SK-N-MC (cell line): ENCODE measurements at regions not wholly inside any gene's neighbourhood (a gene's known extent, or its start where the extent isn't known, plus 50 kb on each side); places are given as distances from the start of the nearest gene placed in this dataset.
"Not testable (repeated sequence)": the region's sequence is repeated elsewhere in the genome, so short reads cannot be mapped to it uniquely, and the experiment has no call there.

ENCODE experiments used
- DNase-seq: peaks from one replicate; pipeline ENCODE4 v3.0.0-alpha.2; 2011; ENCODE audit warnings: low read depth, low spot score
- H3K27ac ChIP-seq: fragments of 200-600 bp; sonication (generic); 2 replicates; pipeline ENCODE4 v1.5.1; 2016; ENCODE audit warnings: mixed run types
- H3K36me3 ChIP-seq: fragments of 200-600 bp; sonication (generic); 2 replicates; pipeline ENCODE4 v1.6.1; 2017; ENCODE audit warnings: antibody characterized with exemption, low read length, mixed read lengths; ENCODE audit not compliant: insufficient read depth
- H3K4me3 ChIP-seq: fragments of 200-600 bp; sonication (generic); 2 replicates; pipeline ENCODE4 v1.5.1; 2016
- H3K9ac ChIP-seq: fragments of 200-600 bp; sonication (generic); 2 replicates; pipeline ENCODE4 v1.8.0; 2017; ENCODE audit warnings: mixed run types, mixed read lengths; ENCODE audit not compliant: insufficient read length
- H3K9me3 ChIP-seq: fragments of 200-600 bp; sonication (generic); 2 replicates; pipeline ENCODE4 v1.6.1; 2017; ENCODE audit warnings: low read depth, mild to moderate bottlenecking, antibody characterized with exemption, low read length, moderate library complexity, mixed read lengths
- EZH2 ChIP-seq: fragments of 200-600 bp; sonication (generic); IDR thresholded peaks from one replicate; pipeline ENCODE4 v1.6.1; 2017; ENCODE audit warnings: antibody characterized with exemption
- FOXP2 ChIP-seq: optimal IDR thresholded peaks from 2 replicates; pipeline ENCODE3; 2011; ENCODE audit warnings: mild to moderate bottlenecking, moderate library complexity; ENCODE audit not compliant: insufficient read depth; ENCODE audit errors: extremely low read length, control extremely low read depth
- POLR2AphosphoS5 ChIP-seq: IDR thresholded peaks from 2 replicates; pipeline ENCODE4 v1.6.1; 2012; ENCODE audit warnings: mild to moderate bottlenecking, low read depth, low read length, borderline replicate concordance

DNA sequence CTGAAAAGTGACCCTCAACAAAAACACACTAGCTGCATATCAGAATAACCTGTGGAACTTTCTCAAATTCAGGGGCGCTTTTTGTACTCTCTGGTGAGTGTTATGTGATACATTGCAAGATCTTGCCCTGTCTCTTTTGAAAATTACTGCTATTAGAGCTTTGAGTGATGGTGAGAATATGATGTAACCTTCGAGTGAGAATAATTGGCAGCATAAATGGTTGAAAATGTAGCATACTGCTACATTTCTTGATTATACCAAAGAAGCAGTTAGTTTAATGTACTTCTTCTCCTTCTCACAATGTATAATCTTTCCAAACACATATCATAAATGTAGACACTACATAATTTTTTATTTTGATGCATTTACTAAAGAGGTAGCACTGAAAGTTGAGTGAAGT is 882.9 kb downstream of the FSTL5 start:
- no peaks in the 10 kb centered on the region for H3K9me3 ChIP-seq
- no peak overlapping the region for H3K4me3 ChIP-seq
- TF ChIP-seq POLR2AphosphoS5: no peak
- TF ChIP-seq EZH2: no peak
- no peak for TF ChIP-seq FOXP2
- no peak for DNase-seq
- H3K9ac ChIP-seq: no peak overlapping the region
- no peak overlapping the region for H3K27ac ChIP-seq
- no peaks in the 10 kb centered on the region for H3K36me3 ChIP-seq

DNA sequence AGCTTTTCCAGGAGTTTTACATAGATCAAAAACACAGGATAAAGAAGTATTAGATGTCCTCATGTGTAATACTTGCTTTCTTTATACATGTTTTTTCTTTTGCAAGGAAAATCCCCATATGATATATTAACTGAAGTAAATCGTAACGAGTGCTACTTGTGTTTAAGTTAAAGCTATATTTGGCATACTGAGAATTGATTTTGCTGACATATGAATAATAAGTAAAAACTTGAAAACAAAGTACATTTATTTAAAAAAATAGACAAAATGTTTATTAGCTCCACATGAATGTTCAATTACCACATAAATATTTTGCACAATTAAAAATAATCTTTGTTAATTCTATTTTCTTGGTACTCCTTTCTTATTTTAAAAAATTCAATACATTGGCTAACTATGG is 884.7 kb downstream of the FSTL5 start:
- no peak for DNase-seq
- Histone ChIP-seq H3K36me3 (no peaks in the 10 kb centered on the region), H3K9me3 (no peaks in the 10 kb centered on the region), H3K4me3 (no peak overlapping the region), H3K9ac (no peak overlapping the region), H3K27ac (no peak overlapping the region)
- TF ChIP-seq POLR2AphosphoS5 (no peak), EZH2 (no peak), FOXP2 (no peak)

DNA sequence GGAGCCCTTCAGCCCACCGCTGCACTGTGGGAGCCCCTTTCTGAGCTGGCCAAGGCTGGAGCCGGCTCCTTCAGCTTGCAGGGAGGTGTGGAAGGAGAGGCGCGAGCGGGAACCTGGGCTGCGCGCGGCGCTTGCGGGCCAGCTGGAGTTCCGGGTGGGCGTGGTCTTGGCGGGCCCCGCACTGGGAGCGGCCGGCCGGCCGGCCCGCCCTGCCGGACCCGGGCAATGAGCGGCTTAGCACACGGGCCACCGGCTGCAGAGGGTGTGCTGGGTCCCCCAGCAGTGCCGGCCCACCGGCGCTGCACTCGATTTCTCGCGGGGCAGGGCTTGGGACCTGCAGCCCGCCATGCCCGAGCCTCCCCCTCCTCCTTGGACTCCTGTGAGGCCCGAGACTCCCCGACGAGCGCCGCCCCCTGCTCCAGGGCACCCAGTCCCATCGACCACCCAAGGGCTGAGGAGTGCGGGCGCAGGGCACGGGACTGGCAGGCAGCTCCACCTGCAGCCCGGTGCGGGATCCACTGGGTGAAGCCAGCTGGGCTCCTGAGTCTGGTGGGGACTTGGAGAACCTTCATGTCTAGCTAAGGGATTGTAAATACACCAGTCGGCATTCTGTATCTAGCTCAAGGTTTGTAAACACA is 886.5 kb downstream of the FSTL5 start:
- H3K4me3 ChIP-seq, H3K27ac ChIP-seq, H3K9me3 ChIP-seq, DNase-seq, H3K9ac ChIP-seq, H3K36me3 ChIP-seq: not testable (repeated sequence)

DNA sequence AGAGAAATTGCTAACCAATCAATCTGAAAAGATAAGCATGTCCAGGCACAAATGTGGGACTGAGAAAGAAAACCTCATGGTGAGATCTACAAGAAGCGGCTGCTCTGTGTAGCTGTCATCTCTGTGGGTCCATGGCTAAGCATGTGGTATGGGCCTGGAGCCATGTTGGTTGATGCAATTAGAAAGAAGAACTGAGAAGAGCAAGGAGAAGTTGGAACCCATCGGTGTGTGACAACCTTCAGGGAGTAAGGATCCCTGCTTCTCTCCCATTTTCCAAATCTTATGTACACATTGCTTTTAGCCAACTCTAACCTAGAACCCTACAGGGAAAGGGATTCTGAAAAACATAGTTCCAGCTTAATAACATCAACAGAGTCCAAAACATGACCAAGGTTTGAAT is 890.2 kb downstream of the FSTL5 start:
- H3K27ac ChIP-seq: no peak overlapping the region
- no peak for TF ChIP-seq EZH2
- no peak for TF ChIP-seq FOXP2
- no peak for TF ChIP-seq POLR2AphosphoS5
- H3K9me3 ChIP-seq: no peaks in the 10 kb centered on the region

DNA sequence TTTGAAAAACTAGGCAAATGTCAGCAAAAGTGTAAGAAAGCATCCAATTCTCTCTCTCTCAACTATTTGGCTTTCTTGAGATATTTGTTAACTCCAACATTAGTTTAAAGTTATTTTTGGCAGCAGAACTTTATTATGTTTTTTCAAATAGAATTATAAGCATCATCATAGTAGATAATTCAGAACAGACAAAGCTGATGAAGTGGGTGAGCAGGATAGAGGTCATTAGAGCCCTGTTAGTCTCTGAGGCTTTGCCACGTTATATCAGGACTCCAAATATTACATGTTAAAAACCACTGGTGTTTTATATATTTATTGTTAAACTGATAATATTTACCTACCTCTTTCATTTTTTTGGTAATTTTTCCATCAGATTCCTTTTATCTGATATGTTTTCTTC is 903.0 kb downstream of the FSTL5 start:
- Histone ChIP-seq H3K9ac (no peak overlapping the region), H3K9me3 (peaks cover 5% of the 10 kb centered on the region; the same call in 1 of the 2 replicates), H3K27ac (no peak overlapping the region), H3K36me3 (no peaks in the 10 kb centered on the region), H3K4me3 (no peak overlapping the region)
- TF ChIP-seq FOXP2: no peak
- TF ChIP-seq POLR2AphosphoS5: no peak
- TF ChIP-seq EZH2: no peak
- no peak for DNase-seq

More for the DNA sequence above, 890.2 kb downstream of the FSTL5 start:
- no peak overlapping the region for H3K4me3 ChIP-seq
- no peak overlapping the region for H3K9ac ChIP-seq
- no peak for DNase-seq
- no peaks in the 10 kb centered on the region for H3K36me3 ChIP-seq

DNA sequence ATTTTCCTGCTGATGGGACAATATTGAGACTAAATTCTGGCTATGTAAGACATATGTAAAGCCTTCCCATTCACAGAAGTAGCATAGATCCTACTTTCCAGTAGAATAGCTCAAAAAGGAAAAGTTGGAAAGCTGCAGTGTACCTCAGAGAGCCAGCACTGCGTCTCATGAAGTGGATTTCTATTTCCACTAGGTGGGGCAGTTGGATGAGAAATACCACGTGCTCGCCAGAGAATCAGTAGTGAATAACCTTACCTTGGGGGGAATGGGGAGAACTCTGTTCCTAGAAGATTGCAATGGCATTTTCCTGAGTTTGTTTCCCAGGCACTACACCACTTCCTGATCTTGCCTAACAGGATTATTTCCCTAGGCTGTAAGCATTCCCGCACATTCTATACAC is 907.1 kb downstream of the FSTL5 start:
- TF ChIP-seq FOXP2 (no peak), POLR2AphosphoS5 (no peak)
- Histone ChIP-seq H3K27ac (no peak overlapping the region), H3K4me3 (no peak overlapping the region), H3K9me3 (peaks cover 5% of the 10 kb centered on the region; the same call in 1 of the 2 replicates), H3K36me3 (no peaks in the 10 kb centered on the region), H3K9ac (no peak overlapping the region)
- no peak for DNase-seq

DNA sequence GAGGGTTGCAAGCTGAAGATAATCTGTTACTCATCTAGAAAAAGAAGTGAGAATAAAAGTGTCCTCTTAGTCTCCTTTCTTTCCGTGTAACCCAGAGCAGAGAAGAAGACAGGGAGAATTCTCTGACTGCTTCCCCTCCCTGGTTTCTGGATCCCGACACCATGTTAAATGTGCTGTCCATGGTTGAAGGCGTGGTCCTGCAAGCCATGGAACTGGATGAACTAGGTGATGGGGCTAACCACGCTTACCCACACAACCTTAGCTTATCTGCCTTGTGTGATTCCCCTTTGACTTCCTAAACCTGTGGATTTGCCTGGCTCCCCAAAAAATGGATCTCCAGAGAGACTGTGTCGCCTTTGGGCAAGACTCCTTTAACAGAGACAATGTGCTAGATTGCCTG is 907.6 kb downstream of the FSTL5 start:
- TF ChIP-seq EZH2 (no peak), FOXP2 (no peak), POLR2AphosphoS5 (no peak)
- Histone ChIP-seq H3K27ac (no peak overlapping the region), H3K36me3 (no peaks in the 10 kb centered on the region), H3K9me3 (peaks cover 5% of the 10 kb centered on the region; the same call in 1 of the 2 replicates), H3K9ac (no peak overlapping the region), H3K4me3 (no peak overlapping the region)
- no peak for DNase-seq

DNA sequence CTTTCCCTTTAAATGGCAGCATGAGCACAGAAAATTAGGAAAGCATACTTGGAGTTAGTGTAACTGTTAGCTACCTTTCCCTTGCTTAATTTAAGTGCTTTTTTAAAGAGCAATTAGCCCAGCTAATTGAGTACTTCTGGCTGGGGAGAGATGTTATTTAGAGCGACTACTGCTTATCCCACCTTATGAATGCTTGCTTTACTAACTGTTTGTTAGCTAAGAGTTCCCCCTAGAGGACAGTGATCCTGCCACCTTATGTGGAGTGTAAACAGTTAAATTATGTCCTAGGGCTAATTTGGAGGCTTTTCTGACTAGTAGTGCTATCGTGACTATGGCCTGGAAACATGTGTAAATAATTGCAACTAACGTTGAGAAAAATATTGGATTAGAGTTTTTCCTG is 909.4 kb downstream of the FSTL5 start:
- DNase-seq: no peak
- H3K9ac ChIP-seq: no peak overlapping the region
- no peak for TF ChIP-seq POLR2AphosphoS5
- no peak for TF ChIP-seq EZH2
- no peak for TF ChIP-seq FOXP2

DNA sequence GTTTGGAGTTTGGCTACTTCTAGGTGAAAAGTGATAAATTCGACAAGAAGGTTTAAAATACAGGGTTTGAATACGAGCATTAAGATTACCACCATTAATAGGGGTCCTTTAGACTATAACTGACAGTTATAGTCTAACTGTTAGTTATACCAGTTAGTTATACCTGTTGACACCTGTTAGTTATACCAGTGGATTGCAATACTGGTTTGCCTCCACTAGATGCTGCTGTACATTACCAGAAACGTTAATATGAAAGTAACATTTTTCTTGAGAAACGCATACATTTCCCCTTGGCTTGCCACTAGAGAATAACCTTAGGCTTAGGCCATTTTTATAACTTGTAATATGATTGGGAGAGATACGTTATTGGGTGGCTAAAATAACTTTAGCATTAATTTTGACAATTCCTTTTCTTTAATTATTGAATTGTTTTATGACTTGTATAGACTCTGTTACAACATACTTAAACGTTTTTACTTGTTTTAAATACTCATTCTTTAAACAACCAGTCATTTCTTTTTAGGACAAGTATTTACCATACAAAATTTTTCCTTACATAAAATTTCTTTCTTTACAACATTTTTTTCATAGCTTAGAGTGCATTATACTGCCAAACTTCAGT is 911.2 kb downstream of the FSTL5 start:
- H3K9ac ChIP-seq: no peak overlapping the region
- DNase-seq: no peak
- no peak overlapping the region for H3K4me3 ChIP-seq
- no peaks in the 10 kb centered on the region for H3K36me3 ChIP-seq
- no peak overlapping the region for H3K27ac ChIP-seq
- no peak for TF ChIP-seq EZH2
- TF ChIP-seq POLR2AphosphoS5: no peak
- no peak for TF ChIP-seq FOXP2
- peaks cover 5% of the 10 kb centered on the region; the same call in 1 of the 2 replicates for H3K9me3 ChIP-seq

More for the DNA sequence above, 909.4 kb downstream of the FSTL5 start:
- H3K9me3 ChIP-seq: peaks cover 5% of the 10 kb centered on the region; the same call in 1 of the 2 replicates
- no peaks in the 10 kb centered on the region for H3K36me3 ChIP-seq
- no peak overlapping the region for H3K4me3 ChIP-seq
- H3K27ac ChIP-seq: no peak overlapping the region
